ENCODE measurements at regions not wholly inside any gene's neighbourhood (a gene's known extent, or its start where the extent isn't known, plus 50 kb on each side); places are given as distances from the start of the nearest gene placed in this dataset.

DNA sequence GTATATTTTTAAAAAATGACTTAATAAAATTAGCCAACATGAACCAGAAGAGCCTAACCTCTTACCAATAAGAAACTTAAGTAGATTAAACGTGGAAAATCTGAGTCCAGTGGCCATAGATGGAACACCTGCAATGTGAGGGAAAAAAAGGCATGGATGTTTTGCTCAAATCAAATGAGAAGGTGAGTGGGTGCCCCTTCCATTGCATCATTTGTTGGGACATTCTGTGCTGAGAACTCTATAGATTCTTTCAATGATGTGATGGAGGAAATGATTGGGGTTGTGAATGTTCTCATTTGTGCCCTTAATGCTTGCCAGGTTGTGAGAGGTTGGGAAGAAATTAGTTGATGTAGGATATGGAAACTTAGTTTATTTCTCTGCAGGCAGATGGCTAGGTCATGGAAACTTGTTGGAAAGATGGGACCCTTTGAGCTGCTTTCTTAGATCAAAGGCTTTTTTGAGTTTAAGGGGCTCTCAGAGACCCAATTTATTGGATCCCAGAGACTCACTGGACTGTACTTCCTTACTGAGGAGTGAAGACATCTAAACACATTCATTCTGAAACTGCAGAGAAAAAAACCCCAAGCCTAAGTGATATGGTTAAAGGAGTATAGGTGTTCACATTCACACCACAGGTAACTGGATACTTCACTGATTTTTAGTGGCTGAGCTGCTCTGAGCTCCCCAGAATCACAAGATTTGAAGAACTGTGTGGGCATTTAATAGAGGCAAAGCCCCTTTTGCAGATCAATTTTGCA, 95.9 kb downstream of the DACT1 start (continued):
- TF ChIP-seq, protein P1, sequence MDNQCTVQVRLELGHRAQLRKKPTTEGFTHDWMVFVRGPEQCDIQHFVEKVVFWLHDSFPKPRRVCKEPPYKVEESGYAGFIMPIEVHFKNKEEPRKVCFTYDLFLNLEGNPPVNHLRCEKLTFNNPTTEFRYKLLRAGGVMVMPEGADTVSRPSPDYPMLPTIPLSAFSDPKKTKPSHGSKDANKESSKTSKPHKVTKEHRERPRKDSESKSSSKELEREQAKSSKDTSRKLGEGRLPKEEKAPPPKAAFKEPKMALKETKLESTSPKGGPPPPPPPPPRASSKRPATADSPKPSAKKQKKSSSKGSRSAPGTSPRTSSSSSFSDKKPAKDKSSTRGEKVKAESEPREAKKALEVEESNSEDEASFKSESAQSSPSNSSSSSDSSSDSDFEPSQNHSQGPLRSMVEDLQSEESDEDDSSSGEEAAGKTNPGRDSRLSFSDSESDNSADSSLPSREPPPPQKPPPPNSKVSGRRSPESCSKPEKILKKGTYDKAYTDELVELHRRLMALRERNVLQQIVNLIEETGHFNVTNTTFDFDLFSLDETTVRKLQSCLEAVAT (IDR thresholded peaks at IDR 0.05), result no peak
- TF ChIP-seq TCF3 (IDR thresholded peaks at IDR 0.05; ENCODE audit: borderline replicate concordance, insufficient read depth, low read depth, low read length) (no peak), STAT3 (IDR thresholded peaks at IDR 0.05; ENCODE audit: low read depth, low read length) (no peak), EGR1 (IDR thresholded peaks at IDR 0.05; ENCODE audit: borderline replicate concordance in 1 of 2, low read depth in 2 of 2, low read length in 2 of 2) (no peak)
- TF ChIP-seq, protein P2, sequence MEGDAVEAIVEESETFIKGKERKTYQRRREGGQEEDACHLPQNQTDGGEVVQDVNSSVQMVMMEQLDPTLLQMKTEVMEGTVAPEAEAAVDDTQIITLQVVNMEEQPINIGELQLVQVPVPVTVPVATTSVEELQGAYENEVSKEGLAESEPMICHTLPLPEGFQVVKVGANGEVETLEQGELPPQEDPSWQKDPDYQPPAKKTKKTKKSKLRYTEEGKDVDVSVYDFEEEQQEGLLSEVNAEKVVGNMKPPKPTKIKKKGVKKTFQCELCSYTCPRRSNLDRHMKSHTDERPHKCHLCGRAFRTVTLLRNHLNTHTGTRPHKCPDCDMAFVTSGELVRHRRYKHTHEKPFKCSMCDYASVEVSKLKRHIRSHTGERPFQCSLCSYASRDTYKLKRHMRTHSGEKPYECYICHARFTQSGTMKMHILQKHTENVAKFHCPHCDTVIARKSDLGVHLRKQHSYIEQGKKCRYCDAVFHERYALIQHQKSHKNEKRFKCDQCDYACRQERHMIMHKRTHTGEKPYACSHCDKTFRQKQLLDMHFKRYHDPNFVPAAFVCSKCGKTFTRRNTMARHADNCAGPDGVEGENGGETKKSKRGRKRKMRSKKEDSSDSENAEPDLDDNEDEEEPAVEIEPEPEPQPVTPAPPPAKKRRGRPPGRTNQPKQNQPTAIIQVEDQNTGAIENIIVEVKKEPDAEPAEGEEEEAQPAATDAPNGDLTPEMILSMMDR (IDR thresholded peaks at IDR 0.05 in 2 of 3, conservative IDR thresholded peaks at IDR 0.05 in 1 of 3; ENCODE audit: control insufficient read depth in 2 of 3, extremely low read depth in 1 of 3, insufficient read depth in 1 of 3, low read depth in 3 of 3, low read length in 3 of 3), result no peak

DNA sequence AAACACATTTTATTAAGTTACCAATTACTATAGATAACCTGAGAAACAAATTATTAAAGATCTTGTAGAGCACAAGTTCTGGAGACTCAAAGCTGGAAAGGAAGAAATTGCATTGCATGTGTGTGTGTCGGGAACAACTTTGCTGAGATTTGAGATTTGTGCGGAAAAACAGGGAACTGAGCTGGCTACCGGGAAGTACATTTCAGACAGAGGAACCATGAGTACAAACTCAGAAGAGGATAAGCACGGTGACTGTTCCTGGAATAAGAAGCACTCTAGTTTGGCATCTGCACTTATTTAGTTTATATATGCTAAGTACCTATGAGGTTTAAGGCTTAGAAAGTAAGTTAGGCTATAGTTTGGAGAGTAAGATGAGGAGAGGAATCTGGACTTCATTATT, 97.8 kb downstream of the DACT1 start:
- H3K79me2 ChIP-seq (ENCODE audit: control insufficient read depth, insufficient read depth, low read length), result no peaks in the 10 kb centered on the region
- no peak overlapping the region for H3K4me2 ChIP-seq (ENCODE audit: control insufficient read depth, insufficient read depth)
- H3K9me3 ChIP-seq (replicated peaks; ENCODE audit: control insufficient read depth, insufficient read depth, low read length), result no peaks in the 10 kb centered on the region
- no TSS peak for BruUV-seq (replicated peaks)
- H4K20me1 ChIP-seq (ENCODE audit: control insufficient read depth, insufficient read depth), result no peaks in the 10 kb centered on the region
- no peak overlapping the region for H3K27ac ChIP-seq (ENCODE audit: control insufficient read depth, insufficient read depth)
- in situ Hi-C loops (cut with MboI), result no loop called here
- no peaks in the 10 kb centered on the region for H3K27me3 ChIP-seq (replicated peaks in 1 of 2; ENCODE audit: control insufficient read depth in 2 of 2, insufficient read depth in 2 of 2, low read length in 1 of 2)
- RAD21 ChIA-PET (ENCODE audit: unreplicated experiment), result interaction anchor here (0.9 kb wide), 1 partner anchor 100 kb away, joined by 3 read pairs; no protein-coding TSS in a partner anchor
- no peak overlapping the region for H2AFZ ChIP-seq (ENCODE audit: control insufficient read depth, low read depth, low read length)
- H3K9ac ChIP-seq (ENCODE audit: control insufficient read depth, insufficient read depth, low read length), result no peak overlapping the region
- FAIRE-seq, result no peak
- intact Hi-C loops (cut with micrococcal nuclease; ENCODE audit: unreplicated experiment), result loop anchor here (2.0 kb wide), 1 partner anchor 61 kb away; no protein-coding TSS in a partner anchor
- CTCF ChIA-PET, result interaction anchor here (1.2 to 4.0 kb wide), 3 partner anchors 61 to 320 kb away, joined by 3 to 21 read pairs (median 5); no protein-coding TSS in a partner anchor
- WGBS (ENCODE audit: insufficient coverage, insufficient replicate concordance, low lambda C conversion rate, missing lambda C conversion rate), result 45% methylated on average over 4 of the region's 4 CpGs
- SMC1A ChIA-PET (ENCODE audit: uncharacterized antibody, unreplicated experiment), result interaction anchor here (0.5 to 6.6 kb wide), 9 partner anchors 13 to 457 kb away, joined by 3 to 40 read pairs (median 4); no protein-coding TSS in a partner anchor
- no peaks in the 10 kb centered on the region for H3K36me3 ChIP-seq (ENCODE audit: control insufficient read depth in 2 of 2, insufficient read depth in 2 of 2, low read length in 1 of 2)
- no peaks in the 10 kb centered on the region for H3K4me1 ChIP-seq (ENCODE audit: control insufficient read depth, insufficient read depth, low read length)
- no peak overlapping the region for H3K4me3 ChIP-seq
- DNase-seq (ENCODE audit: low read depth, low spot score), result no peak
- ATAC-seq, result no peak
- POLR2A ChIA-PET, result interaction anchor here (1.6 kb wide), 1 partner anchor 8 kb away, joined by 8 read pairs; no protein-coding TSS in a partner anchor
- TF ChIP-seq, protein P3, sequence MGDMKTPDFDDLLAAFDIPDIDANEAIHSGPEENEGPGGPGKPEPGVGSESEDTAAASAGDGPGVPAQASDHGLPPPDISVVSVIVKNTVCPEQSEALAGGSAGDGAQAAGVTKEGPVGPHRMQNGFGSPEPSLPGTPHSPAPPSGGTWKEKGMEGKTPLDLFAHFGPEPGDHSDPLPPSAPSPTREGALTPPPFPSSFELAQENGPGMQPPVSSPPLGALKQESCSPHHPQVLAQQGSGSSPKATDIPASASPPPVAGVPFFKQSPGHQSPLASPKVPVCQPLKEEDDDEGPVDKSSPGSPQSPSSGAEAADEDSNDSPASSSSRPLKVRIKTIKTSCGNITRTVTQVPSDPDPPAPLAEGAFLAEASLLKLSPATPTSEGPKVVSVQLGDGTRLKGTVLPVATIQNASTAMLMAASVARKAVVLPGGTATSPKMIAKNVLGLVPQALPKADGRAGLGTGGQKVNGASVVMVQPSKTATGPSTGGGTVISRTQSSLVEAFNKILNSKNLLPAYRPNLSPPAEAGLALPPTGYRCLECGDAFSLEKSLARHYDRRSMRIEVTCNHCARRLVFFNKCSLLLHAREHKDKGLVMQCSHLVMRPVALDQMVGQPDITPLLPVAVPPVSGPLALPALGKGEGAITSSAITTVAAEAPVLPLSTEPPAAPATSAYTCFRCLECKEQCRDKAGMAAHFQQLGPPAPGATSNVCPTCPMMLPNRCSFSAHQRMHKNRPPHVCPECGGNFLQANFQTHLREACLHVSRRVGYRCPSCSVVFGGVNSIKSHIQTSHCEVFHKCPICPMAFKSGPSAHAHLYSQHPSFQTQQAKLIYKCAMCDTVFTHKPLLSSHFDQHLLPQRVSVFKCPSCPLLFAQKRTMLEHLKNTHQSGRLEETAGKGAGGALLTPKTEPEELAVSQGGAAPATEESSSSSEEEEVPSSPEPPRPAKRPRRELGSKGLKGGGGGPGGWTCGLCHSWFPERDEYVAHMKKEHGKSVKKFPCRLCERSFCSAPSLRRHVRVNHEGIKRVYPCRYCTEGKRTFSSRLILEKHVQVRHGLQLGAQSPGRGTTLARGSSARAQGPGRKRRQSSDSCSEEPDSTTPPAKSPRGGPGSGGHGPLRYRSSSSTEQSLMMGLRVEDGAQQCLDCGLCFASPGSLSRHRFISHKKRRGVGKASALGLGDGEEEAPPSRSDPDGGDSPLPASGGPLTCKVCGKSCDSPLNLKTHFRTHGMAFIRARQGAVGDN (IDR thresholded peaks at IDR 0.05), result no peak
- TF ChIP-seq ZSCAN29 (IDR thresholded peaks at IDR 0.05) (no peak), CBFB (IDR thresholded peaks at IDR 0.05; ENCODE audit: low read depth) (no peak), ZBED1 (IDR thresholded peaks at IDR 0.05; ENCODE audit: borderline replicate concordance) (no peak), NFIC (IDR thresholded peaks at IDR 0.05; ENCODE audit: low read depth, low read length) (no peak), HDAC2 (IDR thresholded peaks at IDR 0.05) (no peak), FOXM1 (IDR thresholded peaks at IDR 0.05; ENCODE audit: low read depth, low read length) (no peak), TARDBP (IDR thresholded peaks at IDR 0.05; ENCODE audit: borderline replicate concordance) (no peak)

Measured in GM12878 (cell line).